Mesothelial cell of epicardium (in vitro differentiated cells): ENCODE measurements at regions not wholly inside any gene's neighbourhood (a gene's known extent, or its start where the extent isn't known, plus 50 kb on each side); places are given as distances from the start of the nearest gene placed in this dataset.

ENCODE experiments used
- DNase-seq, 2 experiments: peaks; one replicate each; pipeline ENCODE4 v3.0.0; 2021; ENCODE audit warnings: low spot score in 2 of 2; ENCODE audit not compliant: unreplicated experiment in 2 of 2
- H3K27ac Mint-ChIP-seq: 2 replicates; pipeline ENCODE4 v1.8.0; 2021; ENCODE audit warnings: mixed read lengths
- H3K27me3 Mint-ChIP-seq: 2 replicates; pipeline ENCODE4 v1.8.0; 2021; ENCODE audit warnings: low read depth, mixed read lengths
- H3K36me3 Mint-ChIP-seq: 2 replicates; pipeline ENCODE4 v1.8.0; 2021; ENCODE audit warnings: mixed read lengths
- H3K4me1 Mint-ChIP-seq: 2 replicates; pipeline ENCODE4 v1.8.0; 2021; ENCODE audit warnings: mixed read lengths
- H3K4me3 Mint-ChIP-seq: 2 replicates; pipeline ENCODE4 v1.8.0; 2021; ENCODE audit warnings: mild to moderate bottlenecking, moderate library complexity, mixed read lengths
- H3K9me3 Mint-ChIP-seq: 2 replicates; pipeline ENCODE4 v1.8.0; 2021; ENCODE audit warnings: mixed read lengths
- TF ChIP-seq, protein P1 (sequence below): fragments of 200-600 bp; sonication (generic); IDR thresholded peaks from one replicate; pipeline ENCODE4 v1.5.0; 2021; ENCODE audit warnings: antibody characterized with exemption; ENCODE audit not compliant: unreplicated experiment

DNA sequence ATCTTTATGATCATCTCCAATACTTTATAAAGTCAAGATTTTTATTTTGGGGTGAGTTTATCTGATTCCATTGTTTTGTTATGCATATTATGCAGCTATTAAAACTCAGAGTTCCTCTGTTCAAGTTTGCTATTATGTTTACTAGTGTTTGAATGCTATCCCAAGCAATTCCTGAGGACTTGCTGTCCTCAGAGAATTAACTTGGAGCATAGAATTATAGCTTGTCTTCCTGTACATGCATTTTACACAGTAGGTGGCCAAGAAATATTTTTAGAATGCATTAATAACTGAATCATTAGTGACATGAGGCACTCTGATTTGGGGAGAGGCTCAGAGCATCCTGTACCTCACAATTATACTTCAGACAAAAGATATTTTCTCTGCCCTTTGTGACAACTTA, 195.6 kb upstream of the MIR17HG start:
- H3K4me3 Mint-ChIP-seq, result no peak overlapping the region
- DNase-seq, result no peak
- peak overlapping the region; percentile 80 for H3K27ac Mint-ChIP-seq

DNA sequence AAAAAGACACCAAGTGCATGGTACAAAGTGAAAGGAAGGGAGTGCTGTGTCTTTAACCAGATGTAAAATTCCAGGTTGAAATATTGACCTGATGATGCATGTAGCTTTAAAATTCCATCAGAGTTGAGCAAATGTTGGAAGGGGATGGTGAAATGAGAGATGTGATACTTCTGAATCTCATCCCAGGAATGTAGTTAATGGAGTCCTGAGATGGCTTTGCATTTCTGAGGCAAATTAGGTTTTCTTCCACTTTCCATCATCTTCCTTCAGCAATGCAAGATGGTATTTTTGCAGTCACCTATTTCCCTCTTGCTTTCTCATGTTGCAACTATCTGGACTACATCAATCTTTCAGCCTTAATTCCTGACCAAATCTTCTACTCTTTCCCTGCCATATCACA, 194.1 kb upstream of the MIR17HG start:
- Mint-ChIP-seq H3K36me3 (no peaks in the 10 kb centered on the region), H3K27ac (peak overlapping the region; percentile 66), H3K4me1 (peaks cover 61% of the 10 kb centered on the region), H3K9me3 (no peaks in the 10 kb centered on the region), H3K4me3 (no peak overlapping the region), H3K27me3 (no peaks in the 10 kb centered on the region)
- TF ChIP-seq, protein P1, sequence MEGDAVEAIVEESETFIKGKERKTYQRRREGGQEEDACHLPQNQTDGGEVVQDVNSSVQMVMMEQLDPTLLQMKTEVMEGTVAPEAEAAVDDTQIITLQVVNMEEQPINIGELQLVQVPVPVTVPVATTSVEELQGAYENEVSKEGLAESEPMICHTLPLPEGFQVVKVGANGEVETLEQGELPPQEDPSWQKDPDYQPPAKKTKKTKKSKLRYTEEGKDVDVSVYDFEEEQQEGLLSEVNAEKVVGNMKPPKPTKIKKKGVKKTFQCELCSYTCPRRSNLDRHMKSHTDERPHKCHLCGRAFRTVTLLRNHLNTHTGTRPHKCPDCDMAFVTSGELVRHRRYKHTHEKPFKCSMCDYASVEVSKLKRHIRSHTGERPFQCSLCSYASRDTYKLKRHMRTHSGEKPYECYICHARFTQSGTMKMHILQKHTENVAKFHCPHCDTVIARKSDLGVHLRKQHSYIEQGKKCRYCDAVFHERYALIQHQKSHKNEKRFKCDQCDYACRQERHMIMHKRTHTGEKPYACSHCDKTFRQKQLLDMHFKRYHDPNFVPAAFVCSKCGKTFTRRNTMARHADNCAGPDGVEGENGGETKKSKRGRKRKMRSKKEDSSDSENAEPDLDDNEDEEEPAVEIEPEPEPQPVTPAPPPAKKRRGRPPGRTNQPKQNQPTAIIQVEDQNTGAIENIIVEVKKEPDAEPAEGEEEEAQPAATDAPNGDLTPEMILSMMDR, result no peak
- DNase-seq, result no peak

More for the DNA sequence above, 195.6 kb upstream of the MIR17HG start:
- peaks cover 52% of the 10 kb centered on the region for H3K4me1 Mint-ChIP-seq
- TF ChIP-seq, protein P1, result no peak
- H3K9me3 Mint-ChIP-seq, result peaks cover 7% of the 10 kb centered on the region
- H3K36me3 Mint-ChIP-seq, result no peaks in the 10 kb centered on the region
- H3K27me3 Mint-ChIP-seq, result no peaks in the 10 kb centered on the region

DNA sequence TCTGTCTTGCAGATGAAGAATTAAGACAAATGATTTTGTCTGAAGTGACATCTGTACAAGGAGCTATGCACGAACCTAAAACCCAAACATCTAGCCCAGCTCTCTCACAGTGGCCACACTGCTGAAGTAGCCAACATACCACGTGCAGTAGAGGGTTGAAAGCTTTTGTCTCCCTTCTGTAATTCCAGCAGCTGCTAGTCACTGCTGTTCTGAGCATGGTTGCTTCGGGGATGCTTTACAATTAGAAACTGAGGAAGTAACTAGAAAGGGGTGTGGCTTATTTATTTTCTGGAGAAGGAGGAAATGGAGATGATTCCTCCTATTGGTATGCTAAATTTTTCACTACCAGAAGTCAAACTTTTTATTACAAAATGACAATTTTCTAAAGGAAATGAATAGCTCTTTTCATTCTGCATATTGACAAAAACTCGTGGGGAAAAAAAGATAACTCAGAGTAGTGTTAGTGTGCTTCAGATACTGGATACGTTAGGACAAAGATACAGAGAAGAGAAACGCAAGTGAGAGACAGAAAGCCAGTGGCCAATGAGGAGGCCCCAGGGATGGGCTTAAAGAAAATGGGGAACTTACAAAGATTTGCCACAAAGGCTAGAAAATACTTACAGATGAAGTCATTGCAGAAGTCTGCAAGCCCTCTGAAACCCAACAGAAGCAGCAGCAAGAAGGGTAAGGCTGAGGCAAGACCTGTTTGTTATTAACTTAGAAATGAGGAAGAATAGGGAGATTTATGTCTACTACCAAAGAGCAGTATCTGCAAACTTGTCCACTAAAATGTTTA, 192.7 kb upstream of the MIR17HG start:
- Mint-ChIP-seq H3K27ac (peak overlapping the region; percentile 94), H3K9me3 (no peaks in the 10 kb centered on the region), H3K36me3 (no peaks in the 10 kb centered on the region), H3K27me3 (no peaks in the 10 kb centered on the region), H3K4me3 (peak overlapping the region; percentile 33), H3K4me1 (peaks cover 61% of the 10 kb centered on the region)
- no peak for DNase-seq
- TF ChIP-seq, protein P1, result no peak

DNA sequence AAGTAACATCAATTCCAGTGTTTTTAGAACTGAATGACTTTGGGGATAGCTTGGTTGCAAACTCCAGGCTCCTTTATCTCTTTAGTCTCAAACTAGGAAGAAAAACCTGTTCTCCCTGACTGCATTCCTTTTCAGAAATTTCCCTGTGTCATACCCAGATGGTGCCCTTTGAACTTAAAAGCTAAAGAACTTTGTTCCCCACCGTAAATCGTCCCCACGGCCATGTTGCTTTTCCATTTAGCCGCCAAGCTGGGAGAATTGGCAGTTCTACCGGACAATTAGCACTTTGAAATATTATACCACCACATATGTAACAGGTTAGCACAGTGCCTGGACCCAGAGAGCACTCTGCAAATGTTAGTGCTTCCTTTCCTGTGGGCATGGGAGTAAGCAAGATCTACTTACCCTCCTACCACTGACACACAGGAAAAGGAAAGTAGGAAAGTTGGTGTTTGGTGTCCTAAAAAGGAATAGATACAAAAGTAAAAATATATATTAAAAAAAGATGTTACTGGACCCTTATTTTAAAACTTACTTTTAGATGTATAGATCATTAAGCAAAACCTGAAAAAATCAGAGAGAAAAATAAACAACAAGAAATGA, 191.9 kb upstream of the MIR17HG start:
- Mint-ChIP-seq H3K4me1 (peaks cover 61% of the 10 kb centered on the region), H3K27me3 (no peaks in the 10 kb centered on the region), H3K4me3 (no peak overlapping the region), H3K36me3 (no peaks in the 10 kb centered on the region), H3K27ac (peak overlapping the region; percentile 94), H3K9me3 (no peaks in the 10 kb centered on the region)
- DNase-seq, result no peak
- TF ChIP-seq, protein P1, result no peak

DNA sequence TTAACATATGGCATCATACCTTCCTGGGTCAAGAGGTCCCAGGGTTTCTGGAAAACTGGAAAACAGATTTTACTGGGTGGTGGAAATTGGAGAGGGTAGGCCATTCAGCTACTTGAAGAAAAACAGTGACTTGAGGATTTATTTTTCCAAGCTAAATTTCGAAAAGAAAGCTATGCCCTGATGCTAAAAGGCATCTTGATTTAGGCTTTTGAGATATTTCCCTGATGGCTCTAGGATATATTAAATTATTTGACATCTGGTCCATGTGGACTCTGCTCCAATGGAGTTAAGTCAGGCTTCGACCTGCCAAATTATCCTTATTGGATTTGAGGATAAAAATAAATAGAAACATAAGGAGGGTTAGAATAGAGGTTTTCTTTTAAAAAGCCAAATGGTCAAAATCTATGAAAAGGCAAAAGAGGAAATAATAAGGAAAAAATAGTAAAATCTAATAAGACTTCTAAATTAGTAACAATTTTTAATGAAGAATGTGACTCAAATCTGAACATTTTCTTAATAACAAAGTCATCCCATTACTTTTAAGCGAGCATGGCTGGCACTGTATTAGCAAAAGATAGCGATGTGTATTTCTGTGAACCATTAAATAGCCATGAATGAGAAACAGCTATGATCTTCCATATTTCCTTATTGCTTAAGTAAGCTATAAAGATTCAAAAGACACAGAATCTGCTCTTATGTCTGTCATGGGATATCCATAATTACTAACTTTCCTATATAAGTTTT, 190.0 kb upstream of the MIR17HG start:
- Mint-ChIP-seq H3K36me3 (no peaks in the 10 kb centered on the region), H3K4me1 (peaks cover 46% of the 10 kb centered on the region), H3K27me3 (no peaks in the 10 kb centered on the region), H3K27ac (no peak overlapping the region), H3K4me3 (no peak overlapping the region), H3K9me3 (no peaks in the 10 kb centered on the region)
- TF ChIP-seq, protein P1, result no peak
- DNase-seq, result no peak
